Femur (tissue), 1 donor: ENCODE measurements at regions not wholly inside any gene's neighbourhood (a gene's known extent, or its start where the extent isn't known, plus 50 kb on each side); places are given as distances from the start of the nearest gene placed in this dataset.
"Not testable (repeated sequence)": the region's sequence is repeated elsewhere in the genome, so short reads cannot be mapped to it uniquely, and the experiment has no call there.

Experiments used
- DNase-seq: peaks from one replicate; pipeline ENCODE4 v3.0.0-alpha.2; 2017

- no peak for DNase-seq
Observed at GRCh38 chr6:37580176-37580955, 80.7 kb upstream of the CCDC167 start.

- no peak for DNase-seq
Observed at GRCh38 chr6:37579444-37580067, 79.9 kb upstream of the CCDC167 start.

GRCh38 chr6:37578104-37578503 is 78.4 kb upstream of the CCDC167 start:
- no peak for DNase-seq

- DNase-seq: no peak
Observed at GRCh38 chr6:37576336-37576737, 76.6 kb upstream of the CCDC167 start.

- no peak for DNase-seq
Observed at GRCh38 chr6:37575221-37575620, 75.5 kb upstream of the CCDC167 start.

GRCh38 chr6:37572334-37572733 is 72.6 kb upstream of the CCDC167 start:
- no peak for DNase-seq

- no peak for DNase-seq
Observed at GRCh38 chr6:37570482-37571133, 70.9 kb upstream of the CCDC167 start.

- DNase-seq: no peak
Observed at GRCh38 chr6:37569743-37570481, 70.2 kb upstream of the CCDC167 start.

- DNase-seq: no peak
Observed at GRCh38 chr6:37569317-37569716, 69.6 kb upstream of the CCDC167 start.

- no peak for DNase-seq
Observed at GRCh38 chr6:37566950-37567349, 67.3 kb upstream of the CCDC167 start.

- DNase-seq: peak; percentile 56
Observed at GRCh38 chr6:37566111-37566949, 66.6 kb upstream of the CCDC167 start.

GRCh38 chr6:37565267-37566110 is 65.8 kb upstream of the CCDC167 start:
- peak; percentile 59 for DNase-seq

GRCh38 chr6:37562926-37563288 is 63.2 kb upstream of the CCDC167 start:
- not testable (repeated sequence) for DNase-seq

GRCh38 chr6:37561361-37561760 is 61.7 kb upstream of the CCDC167 start:
- no peak for DNase-seq

- DNase-seq: no peak
Observed at GRCh38 chr6:37560737-37561103, 61.0 kb upstream of the CCDC167 start.

- no peak for DNase-seq
Observed at GRCh38 chr6:37559501-37559900, 59.8 kb upstream of the CCDC167 start.

- DNase-seq: no peak
Observed at GRCh38 chr6:37559050-37559449, 59.4 kb upstream of the CCDC167 start.

- no peak for DNase-seq
Observed at GRCh38 chr6:37558646-37559045, 59.0 kb upstream of the CCDC167 start.

- no peak for DNase-seq
Observed at GRCh38 chr6:37558168-37558567, 58.5 kb upstream of the CCDC167 start.

GRCh38 chr6:37557645-37558114 is 58.0 kb upstream of the CCDC167 start:
- no peak for DNase-seq

- DNase-seq: no peak
Observed at GRCh38 chr6:37556881-37557644, 57.4 kb upstream of the CCDC167 start.
